ENCODE measurements at regions not wholly inside any gene's neighbourhood (a gene's known extent, or its start where the extent isn't known, plus 50 kb on each side); places are given as distances from the start of the nearest gene placed in this dataset.
"Not testable (repeated sequence)": the region's sequence is repeated elsewhere in the genome, so short reads cannot be mapped to it uniquely, and the experiment has no call there.

DNA sequence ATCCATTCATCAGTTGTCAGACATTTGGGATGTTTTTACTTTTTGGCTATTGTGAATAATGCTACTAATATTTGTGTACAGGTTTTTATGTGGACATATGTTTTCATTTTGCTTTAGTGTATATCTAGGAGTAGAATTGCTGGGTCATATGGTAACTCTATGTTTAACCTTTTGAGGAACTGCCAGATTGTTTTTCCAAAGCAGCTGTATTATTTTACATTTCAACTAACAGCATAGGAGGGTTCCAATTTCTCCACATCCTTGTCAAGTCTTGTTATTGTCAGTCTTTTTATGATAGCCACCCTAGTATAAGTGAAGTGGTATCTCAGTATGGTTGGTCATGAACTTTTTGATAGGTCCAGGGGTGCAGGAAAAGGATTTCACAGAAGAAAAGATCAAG is 114.5 kb upstream of the FAM9C start:
- ChIA-PET CTCF (no interaction called here), POLR2A (no interaction called here), RAD21 (ENCODE audit: low non-redundant PET in 1 of 2, low total read pairs in 2 of 2, uncharacterized antibody in 2 of 2, unreplicated experiment in 2 of 2) (no interaction called here)
- H3K9ac ChIP-seq (ENCODE audit: low read length): no peak overlapping the region
- H4K20me1 ChIP-seq (ENCODE audit: insufficient read depth): no peaks in the 10 kb centered on the region
- BruUV-seq (replicated peaks): no TSS peak
- H3K4me2 ChIP-seq (ENCODE audit: low read length): no peak overlapping the region
- intact Hi-C loops (cut with micrococcal nuclease): no loop called here
- H3K4me3 ChIP-seq (replicated peaks in 1 of 2; ENCODE audit: low read depth in 1 of 2, low read length in 2 of 2): no peak overlapping the region
- H3K27ac ChIP-seq (ENCODE audit: low read depth, low read length): no peak overlapping the region
- H3K9me3 ChIP-seq (ENCODE audit: control insufficient read depth in 1 of 2, insufficient read depth in 1 of 2, low read depth in 1 of 2, low read length in 2 of 2): no peaks in the 10 kb centered on the region
- no peaks in the 10 kb centered on the region for H3K36me3 ChIP-seq (ENCODE audit: control insufficient read depth in 1 of 2, insufficient read depth in 2 of 2, low read length in 2 of 2)
- TF ChIP-seq, protein P1, sequence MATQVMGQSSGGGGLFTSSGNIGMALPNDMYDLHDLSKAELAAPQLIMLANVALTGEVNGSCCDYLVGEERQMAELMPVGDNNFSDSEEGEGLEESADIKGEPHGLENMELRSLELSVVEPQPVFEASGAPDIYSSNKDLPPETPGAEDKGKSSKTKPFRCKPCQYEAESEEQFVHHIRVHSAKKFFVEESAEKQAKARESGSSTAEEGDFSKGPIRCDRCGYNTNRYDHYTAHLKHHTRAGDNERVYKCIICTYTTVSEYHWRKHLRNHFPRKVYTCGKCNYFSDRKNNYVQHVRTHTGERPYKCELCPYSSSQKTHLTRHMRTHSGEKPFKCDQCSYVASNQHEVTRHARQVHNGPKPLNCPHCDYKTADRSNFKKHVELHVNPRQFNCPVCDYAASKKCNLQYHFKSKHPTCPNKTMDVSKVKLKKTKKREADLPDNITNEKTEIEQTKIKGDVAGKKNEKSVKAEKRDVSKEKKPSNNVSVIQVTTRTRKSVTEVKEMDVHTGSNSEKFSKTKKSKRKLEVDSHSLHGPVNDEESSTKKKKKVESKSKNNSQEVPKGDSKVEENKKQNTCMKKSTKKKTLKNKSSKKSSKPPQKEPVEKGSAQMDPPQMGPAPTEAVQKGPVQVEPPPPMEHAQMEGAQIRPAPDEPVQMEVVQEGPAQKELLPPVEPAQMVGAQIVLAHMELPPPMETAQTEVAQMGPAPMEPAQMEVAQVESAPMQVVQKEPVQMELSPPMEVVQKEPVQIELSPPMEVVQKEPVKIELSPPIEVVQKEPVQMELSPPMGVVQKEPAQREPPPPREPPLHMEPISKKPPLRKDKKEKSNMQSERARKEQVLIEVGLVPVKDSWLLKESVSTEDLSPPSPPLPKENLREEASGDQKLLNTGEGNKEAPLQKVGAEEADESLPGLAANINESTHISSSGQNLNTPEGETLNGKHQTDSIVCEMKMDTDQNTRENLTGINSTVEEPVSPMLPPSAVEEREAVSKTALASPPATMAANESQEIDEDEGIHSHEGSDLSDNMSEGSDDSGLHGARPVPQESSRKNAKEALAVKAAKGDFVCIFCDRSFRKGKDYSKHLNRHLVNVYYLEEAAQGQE (IDR thresholded peaks at IDR 0.05; ENCODE audit: low read depth): no peak
- TF ChIP-seq POLR2AphosphoS5 (IDR thresholded peaks at IDR 0.05; ENCODE audit: low read depth, low read length) (no peak), FOSL1 (IDR thresholded peaks at IDR 0.05; ENCODE audit: low read depth) (no peak), ELF1 (IDR thresholded peaks at IDR 0.05; ENCODE audit: borderline replicate concordance, low read depth) (no peak), ZFX (IDR thresholded peaks at IDR 0.05) (no peak)
- DNase-seq (ENCODE audit: low read depth, low spot score): no peak
- H3K79me2 ChIP-seq (ENCODE audit: insufficient read depth, low read length): no peaks in the 10 kb centered on the region
- no peak overlapping the region for H2AFZ ChIP-seq (ENCODE audit: low read depth, low read length, poor library complexity, severe bottlenecking)
- H3K9me2 ChIP-seq (ENCODE audit: insufficient read depth): no peaks in the 10 kb centered on the region
- no peaks in the 10 kb centered on the region for H3K4me1 ChIP-seq (ENCODE audit: control insufficient read depth in 1 of 2, insufficient read depth in 2 of 2, low read length in 2 of 2)
- no peak for ATAC-seq
- no peaks in the 10 kb centered on the region for H3K27me3 ChIP-seq (ENCODE audit: insufficient read depth, low read length)

DNA sequence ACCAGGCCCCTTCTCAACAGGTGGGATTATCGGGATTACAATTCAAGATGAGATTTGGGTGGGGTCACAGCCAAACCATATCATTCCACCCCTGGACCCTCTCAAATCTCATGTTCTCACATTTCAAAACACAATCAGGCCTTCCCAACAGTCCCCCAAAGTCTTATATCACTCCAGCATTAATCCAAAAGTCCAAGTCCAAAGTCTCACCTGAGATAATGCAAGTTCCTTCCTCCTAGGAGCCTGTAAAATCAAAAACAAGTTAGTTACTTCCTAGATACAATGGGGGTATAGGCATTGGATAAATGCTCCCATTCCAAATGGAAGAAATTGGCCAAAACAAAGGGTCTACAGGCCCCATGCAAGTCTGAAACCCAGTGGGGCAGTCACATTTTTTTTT is 111.1 kb upstream of the FAM9C start:
- H3K4me1 ChIP-seq (ENCODE audit: control insufficient read depth in 1 of 2, insufficient read depth in 2 of 2, low read length in 2 of 2); H3K9ac ChIP-seq (ENCODE audit: low read length); H4K20me1 ChIP-seq (ENCODE audit: insufficient read depth); CTCF ChIA-PET; H3K9me2 ChIP-seq (ENCODE audit: insufficient read depth); DNase-seq (ENCODE audit: low read depth, low spot score); H3K27ac ChIP-seq (ENCODE audit: low read depth, low read length); RAD21 ChIA-PET (ENCODE audit: low non-redundant PET in 1 of 2, low total read pairs in 2 of 2, uncharacterized antibody in 2 of 2, unreplicated experiment in 2 of 2); ATAC-seq; intact Hi-C loops (cut with micrococcal nuclease); H3K4me3 ChIP-seq (replicated peaks in 1 of 2; ENCODE audit: low read depth in 1 of 2, low read length in 2 of 2); H3K9me3 ChIP-seq (ENCODE audit: control insufficient read depth in 1 of 2, insufficient read depth in 1 of 2, low read depth in 1 of 2, low read length in 2 of 2); H2AFZ ChIP-seq (ENCODE audit: low read depth, low read length, poor library complexity, severe bottlenecking); H3K36me3 ChIP-seq (ENCODE audit: control insufficient read depth in 1 of 2, insufficient read depth in 2 of 2, low read length in 2 of 2); BruUV-seq (replicated peaks); H3K27me3 ChIP-seq (ENCODE audit: insufficient read depth, low read length); H3K4me2 ChIP-seq (ENCODE audit: low read length); POLR2A ChIA-PET; H3K79me2 ChIP-seq (ENCODE audit: insufficient read depth, low read length): not testable (repeated sequence)

Measured in HCT116 (cell line).